Pancreas (tissue), 10 donors: ENCODE measurements at regions not wholly inside any gene's neighbourhood (a gene's known extent, or its start where the extent isn't known, plus 50 kb on each side); places are given as distances from the start of the nearest gene placed in this dataset.
A peak's percentile ranks its signal among the peaks of the same experiment; 100 is the strongest.

Experiments
- ATAC-seq, 4 donors: fragments of 200-7000 bp; cut with Tn5 transposase; one replicate each; pipeline versions ENCODE4 v1.8.0 to v1.9.1; 2020; ENCODE audit warnings: mild to moderate bottlenecking in 4 of 4, moderate library complexity in 4 of 4
- DNase-seq, 6 donors: peaks; one replicate each; pipeline ENCODE4 v3.0.0-alpha.2; 2020
- FAIRE-seq: peaks from 2 replicates; lab custom pipeline; 2012; peaks lifted over from hg19 to GRCh38; lab: Jason Lieb, UNC
- H3K27ac ChIP-seq, 4 donors: fragments of 200-600 bp; sonication (generic); 1 replicate in 3 of 4; 2 replicates in 1 of 4; pipeline versions ENCODE4 v1.5.0 to v1.8.0; 2020
- H3K27me3 ChIP-seq, 4 donors: fragments of 200-600 bp; one replicate each; pipeline ENCODE4 v1.8.0; 2021
- H3K36me3 ChIP-seq, 3 donors: fragments of 200-600 bp; sonication (generic) in 1 of 3; one replicate each; pipeline versions ENCODE4 v1.5.0 to v1.8.0; 2020 to 2021
- H3K4me1 ChIP-seq, 3 donors: fragments of 200-600 bp; one replicate each; pipeline ENCODE4 v1.8.0; 2021
- H3K4me3 ChIP-seq, 4 donors: fragments of 200-600 bp; sonication (generic) in 2 of 4; one replicate each; pipeline versions ENCODE4 v1.5.0 to v1.8.0; 2020 to 2021
- H3K9me3 ChIP-seq, 4 donors: fragments of 200-600 bp; one replicate each; pipeline ENCODE4 v1.8.0; 2021
- CTCF ChIP-seq, 4 donors: fragments of 200-600 bp; sonication (generic) in 3 of 4; IDR thresholded peaks; one replicate each; pipeline versions ENCODE4 v1.5.0 to v1.8.0; 2021; ENCODE audit warnings: antibody characterized with exemption in 4 of 4
- WGBS, 2 donors: extraction: QIAGEN DNeasy Blood & Tissue Kit; methylation state at CpG; one replicate each; pipeline ENCODE4 v1.1.7; 2013; 5-methylcytosine and 5-hydroxymethylcytosine counted together
- intact Hi-C, 3 donors: fragments of 100-400 bp; cut with DNase I; formaldehyde crosslinking; loops; one replicate each; pipeline versions ENCODE4 v1.11.1 to v1.14.2; 2022
- donor health status: healthy with polysubstance abuse.
- donor health status: DM: no; HTN: no; CAD: no; lungs with moderate emphysema.
- donor health status: DM: no; HTN: no; CAD: no.
- donor health status: control.
- donor health status: control.
- donor health status: Bipolar disorder and iron deficiency.
- donor health status: DM: yes; HTN: yes; CAD: no.
- donor health status: DM: no; HTN: no; CAD: no.
- donor health status: DM: no; HTN: no; CAD: no.
- donor health status: DM: yes; HTN: yes; CAD: no.

- 4 to 6% methylated on average over 1 of the region's 1 CpG for WGBS, 2 donors
- H3K4me3 ChIP-seq, result no peak overlapping the region
- no peak overlapping the region for H3K27ac ChIP-seq
- H3K27me3 ChIP-seq, result no peaks in the 10 kb centered on the region
- intact Hi-C loops, result no loop called here
- ATAC-seq (peak in 1 of 4 donors; percentile 24), FAIRE-seq (no peak), DNase-seq (no peak)
- no peak for TF ChIP-seq CTCF (IDR thresholded peaks at IDR 0.05)
- H3K4me1 ChIP-seq, result no peaks in the 10 kb centered on the region
- no peaks in the 10 kb centered on the region for H3K36me3 ChIP-seq
- no peaks in the 10 kb centered on the region for H3K9me3 ChIP-seq
Measured at GRCh38 chr3:168574455-168575158, 478.9 kb upstream of the GOLIM4 start.

- ATAC-seq, result no peak
- FAIRE-seq, result no peak
- no peak for DNase-seq
- Histone ChIP-seq H3K9me3 (no peaks in the 10 kb centered on the region), H3K27me3 (no peaks in the 10 kb centered on the region), H3K4me1 (no peaks in the 10 kb centered on the region), H3K36me3 (no peaks in the 10 kb centered on the region), H3K4me3 (no peak overlapping the region), H3K27ac (no peak overlapping the region)
- WGBS, 2 donors, result 80 to 83% methylated on average over 2 of the region's 2 CpGs
- intact Hi-C loops, result no loop called here
- no peak for TF ChIP-seq CTCF (IDR thresholded peaks at IDR 0.05)
Measured at GRCh38 chr3:168570404-168571155, 474.9 kb upstream of the GOLIM4 start.

DNA sequence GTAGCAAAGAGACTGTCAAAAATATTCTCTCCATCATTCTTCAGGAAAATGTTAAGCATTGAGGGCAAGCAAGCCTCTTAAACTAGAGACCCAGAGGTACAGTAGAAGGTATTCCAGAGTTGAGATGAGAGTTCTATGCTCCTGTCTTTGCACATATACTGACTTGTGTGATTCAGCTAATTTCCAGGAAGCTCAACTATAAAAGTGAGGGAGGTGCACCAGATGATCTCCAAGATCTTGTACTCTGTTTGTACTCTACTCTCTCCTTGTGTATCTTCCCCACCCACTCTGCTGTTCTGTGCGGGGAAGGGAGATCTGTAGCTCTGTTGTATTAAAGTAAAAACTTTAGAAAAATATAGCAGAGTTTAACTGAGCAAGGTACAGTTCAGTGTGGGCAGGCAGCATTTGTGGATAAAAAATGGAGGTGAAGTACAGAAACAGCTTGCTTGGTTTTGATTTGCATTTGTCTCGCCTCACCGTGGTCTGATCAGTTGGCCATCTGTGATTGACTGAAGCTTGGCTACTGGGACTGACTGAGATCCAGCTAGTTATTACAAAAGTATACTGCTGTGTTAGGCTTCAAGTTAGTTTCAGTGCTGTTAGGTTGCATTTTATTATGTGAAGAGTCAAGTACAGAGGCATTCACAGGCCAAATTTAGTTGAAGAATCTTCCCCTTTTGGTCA lies 463.1 kb upstream of the GOLIM4 start:
- intact Hi-C loops, result no loop called here
- FAIRE-seq, result no peak
- Histone ChIP-seq H3K27ac (no peak overlapping the region), H3K27me3 (no peaks in the 10 kb centered on the region), H3K4me3 (no peak overlapping the region), H3K36me3 (no peaks in the 10 kb centered on the region), H3K9me3 (no peaks in the 10 kb centered on the region), H3K4me1 (no peaks in the 10 kb centered on the region)
- no peak for ATAC-seq
- no peak for TF ChIP-seq CTCF (IDR thresholded peaks at IDR 0.05)
- 86 to 95% methylated on average over 3 of the region's 3 CpGs for WGBS, 2 donors
- no peak for DNase-seq

GRCh38 chr3:168552251-168552650 lies 456.5 kb upstream of the GOLIM4 start:
- no peak overlapping the region for H3K4me3 ChIP-seq
- H3K36me3 ChIP-seq, result no peaks in the 10 kb centered on the region
- DNase-seq (no peak), FAIRE-seq (no peak), ATAC-seq (no peak)
- TF ChIP-seq CTCF (IDR thresholded peaks at IDR 0.05), result no peak
- no peaks in the 10 kb centered on the region for H3K9me3 ChIP-seq
- no peaks in the 10 kb centered on the region for H3K27me3 ChIP-seq
- H3K4me1 ChIP-seq, result no peaks in the 10 kb centered on the region
- intact Hi-C loops, result no loop called here
- H3K27ac ChIP-seq, result no peak overlapping the region
